H9 (cell line): ENCODE measurements at regions not wholly inside any gene's neighbourhood (a gene's known extent, or its start where the extent isn't known, plus 50 kb on each side); places are given as distances from the start of the nearest gene placed in this dataset.

ENCODE experiments used
- DNase-seq: peaks from one replicate; pipeline ENCODE4 v3.0.0-alpha.2; 2017
- H2AFZ ChIP-seq: one replicate; pipeline ENCODE4 v1.6.1; 2013; ENCODE audit warnings: mild to moderate bottlenecking, low read length, control low read depth, moderate library complexity
- H2AK5ac ChIP-seq: 2 replicates; pipeline ENCODE4 v1.6.1; 2013; ENCODE audit warnings: low read length, control low read depth, mixed read lengths; ENCODE audit not compliant: insufficient read length
- H2BK120ac ChIP-seq: one replicate; pipeline ENCODE4 v1.6.1; 2013; ENCODE audit warnings: low read depth, mild to moderate bottlenecking, low read length, control low read depth, inconsistent platforms; ENCODE audit not compliant: poor library complexity, severe bottlenecking
- H2BK12ac ChIP-seq: 2 replicates; pipeline ENCODE4 v1.6.1; 2013; ENCODE audit warnings: low read length, control low read depth, mixed read lengths, low read depth; ENCODE audit not compliant: insufficient read length
- H2BK15ac ChIP-seq: 2 replicates; pipeline ENCODE4 v1.6.1; 2013; ENCODE audit warnings: low read depth, low read length, control low read depth
- H2BK20ac ChIP-seq: one replicate; pipeline ENCODE4 v1.6.1; 2013; ENCODE audit warnings: low read depth, mild to moderate bottlenecking, low read length, control low read depth, inconsistent platforms; ENCODE audit not compliant: poor library complexity, severe bottlenecking
- H2BK5ac ChIP-seq: 2 replicates; pipeline ENCODE4 v1.6.1; 2013; ENCODE audit warnings: low read length, control low read depth, mixed read lengths; ENCODE audit not compliant: insufficient read length
- H3K14ac ChIP-seq: 2 replicates; pipeline ENCODE4 v1.6.1; 2013; ENCODE audit warnings: low read length, control low read depth; ENCODE audit not compliant: insufficient read depth
- H3K18ac ChIP-seq: 2 replicates; pipeline ENCODE4 v1.6.1; 2013; ENCODE audit warnings: low read depth, mild to moderate bottlenecking, mixed read lengths, low read length, control low read depth; ENCODE audit not compliant: insufficient read length
- H3K23ac ChIP-seq: 2 replicates; pipeline ENCODE4 v1.6.1; 2013; ENCODE audit warnings: low read length, control low read depth, mixed read lengths, low read depth; ENCODE audit not compliant: insufficient read length
- H3K23me2 ChIP-seq: 2 replicates; pipeline ENCODE4 v1.6.1; 2013; ENCODE audit warnings: low read depth, mild to moderate bottlenecking, mixed read lengths, low read length, control low read depth; ENCODE audit not compliant: insufficient read length, poor library complexity, severe bottlenecking
- H3K27ac ChIP-seq: 2 replicates; pipeline ENCODE4 v1.5.1; 2013; ENCODE audit warnings: low read length, control low read depth, mixed read lengths, low read depth; ENCODE audit not compliant: insufficient read length
- H3K27me3 ChIP-seq: 2 replicates; pipeline ENCODE4 v1.6.1; 2013; ENCODE audit warnings: low read length, control low read depth, inconsistent platforms; ENCODE audit not compliant: insufficient read depth
- H3K4ac ChIP-seq: 2 replicates; pipeline ENCODE4 v1.6.1; 2013; ENCODE audit warnings: low read depth, mild to moderate bottlenecking, control low read depth, inconsistent platforms, low read length, moderate library complexity
- H3K4me1 ChIP-seq: 2 replicates; pipeline ENCODE4 v1.6.1; 2013; ENCODE audit warnings: low read length, control low read depth, inconsistent platforms; ENCODE audit not compliant: insufficient read depth
- H3K4me2 ChIP-seq: 2 replicates; pipeline ENCODE4 v1.6.1; 2013; ENCODE audit warnings: low read length, control low read depth, mixed read lengths; ENCODE audit not compliant: insufficient read length, insufficient read depth
- H3K56ac ChIP-seq: 2 replicates; pipeline ENCODE4 v1.6.1; 2013; ENCODE audit warnings: low read depth, mild to moderate bottlenecking, mixed read lengths, low read length, control low read depth; ENCODE audit not compliant: insufficient read length
- H3K79me1 ChIP-seq: 2 replicates; pipeline ENCODE4 v1.6.1; 2013; ENCODE audit warnings: low read depth, mild to moderate bottlenecking, moderate library complexity, low read length, control low read depth, inconsistent platforms; ENCODE audit not compliant: insufficient read depth, poor library complexity, severe bottlenecking
- H3K79me2 ChIP-seq: 2 replicates; pipeline ENCODE4 v1.6.1; 2013; ENCODE audit warnings: low read length, control low read depth, inconsistent platforms; ENCODE audit not compliant: insufficient read depth
- H3K9ac ChIP-seq: 2 replicates; pipeline ENCODE4 v1.6.1; 2013; ENCODE audit warnings: low read length, control low read depth, mixed read lengths; ENCODE audit not compliant: insufficient read length; ENCODE audit errors: extremely low read depth
- H3K9me3 ChIP-seq: one replicate; pipeline ENCODE4 v1.6.1; 2013; ENCODE audit warnings: low read depth, low read length, inconsistent platforms; ENCODE audit not compliant: control insufficient read depth
- H3T11ph ChIP-seq: one replicate; pipeline ENCODE4 v1.6.1; 2013; ENCODE audit warnings: mild to moderate bottlenecking, low read length, control low read depth, inconsistent platforms
- H4K20me1 ChIP-seq: one replicate; pipeline ENCODE4 v1.6.1; 2013; ENCODE audit not compliant: control insufficient read depth, insufficient read length, insufficient read depth
- H4K5ac ChIP-seq: 2 replicates; pipeline ENCODE4 v1.6.1; 2013; ENCODE audit warnings: low read depth, mild to moderate bottlenecking, mixed read lengths, low read length, control low read depth; ENCODE audit not compliant: insufficient read length
- H4K8ac ChIP-seq: replicated peaks from 2 replicates; pipeline ENCODE4 v1.6.1; 2013; ENCODE audit warnings: low read length, control low read depth, mixed read lengths, low read depth; ENCODE audit not compliant: insufficient read length
- H4K91ac ChIP-seq: 2 replicates; pipeline ENCODE4 v1.6.1; 2013; ENCODE audit warnings: low read depth, mild to moderate bottlenecking, moderate library complexity, mixed read lengths, low read length, control low read depth; ENCODE audit not compliant: insufficient read length
- H3K27ac Mint-ChIP-seq, 3 experiments: 2 replicates in 2 of 3; 3 replicates in 1 of 3; pipeline ENCODE4 v1.8.0; 2020 to 2021; ENCODE audit warnings: mixed read lengths in 3 of 3, mild to moderate bottlenecking in 1 of 3, moderate library complexity in 1 of 3
- H3K27me3 Mint-ChIP-seq: 2 replicates; pipeline ENCODE4 v1.8.0; 2021; ENCODE audit warnings: low read depth, mild to moderate bottlenecking, moderate library complexity, mixed read lengths
- H3K36me3 Mint-ChIP-seq, 3 experiments: 2 replicates in 2 of 3; 3 replicates in 1 of 3; pipeline ENCODE4 v1.8.0; 2020 to 2021; ENCODE audit warnings: low read depth in 3 of 3, mixed read lengths in 3 of 3; ENCODE audit not compliant: insufficient read depth in 1 of 3
- H3K4me1 Mint-ChIP-seq, 2 experiments: 2 replicates each; pipeline ENCODE4 v1.8.0; 2020; ENCODE audit warnings: mixed read lengths in 2 of 2
- H3K4me3 Mint-ChIP-seq, 2 experiments: 2 replicates in 1 of 2; 3 replicates in 1 of 2; pipeline ENCODE4 v1.8.0; 2020 to 2021; ENCODE audit warnings: mild to moderate bottlenecking in 2 of 2, mixed read lengths in 2 of 2, moderate library complexity in 1 of 2
- H3K9me3 Mint-ChIP-seq, 2 experiments: 2 replicates in 1 of 2; 3 replicates in 1 of 2; pipeline ENCODE4 v1.8.0; 2020; ENCODE audit warnings: mild to moderate bottlenecking in 2 of 2, mixed read lengths in 2 of 2, moderate library complexity in 1 of 2
- WGBS: extraction: QIAGEN DNeasy Blood & Tissue Kit; methylation state at CpG from one replicate; pipeline ENCODE4 v1.1.7; 2013; ENCODE audit warnings: missing lambda C conversion rate, low lambda C conversion rate, mixed read lengths; ENCODE audit not compliant: insufficient read length; ENCODE audit errors: extremely low coverage; 5-methylcytosine and 5-hydroxymethylcytosine counted together
- TF ChIP-seq, protein P1 (sequence below): fragments of 200-600 bp; sonication (generic); conservative IDR thresholded peaks from 3 replicates; pipeline ENCODE4 v1.8.0; 2021; ENCODE audit warnings: antibody characterized with exemption, mild to moderate bottlenecking

DNA sequence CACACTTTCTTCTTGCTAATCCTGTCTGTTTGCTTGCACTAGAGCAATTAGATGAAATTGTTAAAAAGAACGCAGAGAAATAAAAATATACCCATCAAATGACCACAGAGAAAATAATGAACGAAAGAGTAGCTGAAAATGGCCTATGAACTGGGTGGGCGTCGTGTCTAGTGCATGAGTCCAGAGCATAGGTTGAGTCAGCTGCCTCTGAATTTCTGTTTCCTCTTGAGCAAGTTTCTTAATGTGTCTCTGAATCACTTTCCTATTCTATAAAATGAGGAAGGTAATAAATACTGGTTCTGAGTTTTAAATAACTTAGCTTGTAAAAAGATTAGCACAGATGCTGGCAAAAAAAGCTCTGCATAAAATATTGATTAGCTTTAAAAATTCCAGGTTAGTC is 75.0 kb downstream of the POM121L12 start:
- Mint-ChIP-seq H3K27me3 (no peaks in the 10 kb centered on the region), H3K36me3 (no peaks in the 10 kb centered on the region), H3K4me3 (no peak overlapping the region), H3K4me1 (peaks cover 16 to 18% of the 10 kb centered on the region in 2 experiments), H3K9me3 (no peaks in the 10 kb centered on the region), H3K27ac (no peak overlapping the region)
- Histone ChIP-seq H3K79me2 (no peaks in the 10 kb centered on the region), H2BK15ac (no peak overlapping the region), H2BK12ac (no peak overlapping the region), H3T11ph (no peak overlapping the region), H2AFZ (no peak overlapping the region), H3K79me1 (no peaks in the 10 kb centered on the region), H3K56ac (no peak overlapping the region), H3K9me3 (no peaks in the 10 kb centered on the region), H3K4ac (no peak overlapping the region), H3K27ac (no peak overlapping the region), H3K23ac (no peak overlapping the region), H3K14ac (no peak overlapping the region), H2BK20ac (no peak overlapping the region), H4K91ac (no peak overlapping the region), H3K4me2 (no peak overlapping the region), H4K20me1 (no peaks in the 10 kb centered on the region), H3K4me1 (no peaks in the 10 kb centered on the region; the same call in 1 of the 2 replicates), H2AK5ac (no peak overlapping the region), H3K18ac (no peak overlapping the region), H2BK120ac (no peak overlapping the region), H4K5ac (no peak overlapping the region), H3K9ac (no peak overlapping the region), H4K8ac (no peak overlapping the region), H3K23me2 (no peaks in the 10 kb centered on the region), H3K27me3 (no peaks in the 10 kb centered on the region), H2BK5ac (no peak overlapping the region)
- no CpG with 5 or more reads among the region's 4 CpGs for WGBS
- DNase-seq: no peak
- TF ChIP-seq, protein P1, sequence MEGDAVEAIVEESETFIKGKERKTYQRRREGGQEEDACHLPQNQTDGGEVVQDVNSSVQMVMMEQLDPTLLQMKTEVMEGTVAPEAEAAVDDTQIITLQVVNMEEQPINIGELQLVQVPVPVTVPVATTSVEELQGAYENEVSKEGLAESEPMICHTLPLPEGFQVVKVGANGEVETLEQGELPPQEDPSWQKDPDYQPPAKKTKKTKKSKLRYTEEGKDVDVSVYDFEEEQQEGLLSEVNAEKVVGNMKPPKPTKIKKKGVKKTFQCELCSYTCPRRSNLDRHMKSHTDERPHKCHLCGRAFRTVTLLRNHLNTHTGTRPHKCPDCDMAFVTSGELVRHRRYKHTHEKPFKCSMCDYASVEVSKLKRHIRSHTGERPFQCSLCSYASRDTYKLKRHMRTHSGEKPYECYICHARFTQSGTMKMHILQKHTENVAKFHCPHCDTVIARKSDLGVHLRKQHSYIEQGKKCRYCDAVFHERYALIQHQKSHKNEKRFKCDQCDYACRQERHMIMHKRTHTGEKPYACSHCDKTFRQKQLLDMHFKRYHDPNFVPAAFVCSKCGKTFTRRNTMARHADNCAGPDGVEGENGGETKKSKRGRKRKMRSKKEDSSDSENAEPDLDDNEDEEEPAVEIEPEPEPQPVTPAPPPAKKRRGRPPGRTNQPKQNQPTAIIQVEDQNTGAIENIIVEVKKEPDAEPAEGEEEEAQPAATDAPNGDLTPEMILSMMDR: no peak
